ENCODE measurements at regions not wholly inside any gene's neighbourhood (a gene's known extent, or its start where the extent isn't known, plus 50 kb on each side); places are given as distances from the start of the nearest gene placed in this dataset.

- no peak for DNase-seq
Observed at GRCh38 chr12:58270966-58271705, 329.8 kb downstream of the ATP23 start.

GRCh38 chr12:58272461-58272860, 331.1 kb downstream of the ATP23 start:
- no peak for DNase-seq

- no peak for DNase-seq
Observed at GRCh38 chr12:58277231-58277630, 335.9 kb downstream of the ATP23 start.

GRCh38 chr12:58283553-58283952, 342.2 kb downstream of the ATP23 start:
- no peak for DNase-seq

- no peak for DNase-seq
Observed at GRCh38 chr12:58285551-58285950, 344.2 kb downstream of the ATP23 start.

- no peak for DNase-seq
Observed at GRCh38 chr12:58286353-58286752, 345.0 kb downstream of the ATP23 start.

- no peak for DNase-seq
Observed at GRCh38 chr12:58288190-58288589, 346.8 kb downstream of the ATP23 start.

- no peak for DNase-seq
Observed at GRCh38 chr12:58291106-58291505, 349.7 kb downstream of the ATP23 start.

- no peak for DNase-seq
Observed at GRCh38 chr12:58293308-58293982, 352.1 kb downstream of the ATP23 start.

- DNase-seq, result no peak
Observed at GRCh38 chr12:58295268-58295667, 353.9 kb downstream of the ATP23 start.

- DNase-seq, result no peak
Observed at GRCh38 chr12:58296863-58297262, 355.5 kb downstream of the ATP23 start.

GRCh38 chr12:58298803-58299202, 357.4 kb downstream of the ATP23 start:
- DNase-seq, result no peak

- no peak for DNase-seq
Observed at GRCh38 chr12:58299371-58299770, 358.0 kb downstream of the ATP23 start.

GRCh38 chr12:58301038-58301729, 359.8 kb downstream of the ATP23 start:
- no peak for DNase-seq

- no peak for DNase-seq
Observed at GRCh38 chr12:58301730-58302122, 360.4 kb downstream of the ATP23 start.

GRCh38 chr12:58302487-58303011, 361.2 kb downstream of the ATP23 start:
- no peak for DNase-seq

GRCh38 chr12:58306266-58307000, 365.1 kb downstream of the ATP23 start:
- DNase-seq, result no peak

GRCh38 chr12:58309806-58310205, 368.4 kb downstream of the ATP23 start:
- DNase-seq, result no peak

GRCh38 chr12:58310368-58310767, 369.0 kb downstream of the ATP23 start:
- peak; percentile 21 for DNase-seq

- DNase-seq, result peak; percentile 95
Observed at GRCh38 chr12:58310809-58311622, 369.6 kb downstream of the ATP23 start.

GRCh38 chr12:58313091-58313855, 371.9 kb downstream of the ATP23 start:
- DNase-seq, result peak; percentile 44

All from amniotic stem cell (primary cell).